Stimulated activated CD8-positive, alpha-beta memory T cell treated with anti-CD3 and anti-CD28 coated beads, Interleukin-2, amount 100 ng/mL, for 48 hours (primary cell): ENCODE measurements at regions not wholly inside any gene's neighbourhood (a gene's known extent, or its start where the extent isn't known, plus 50 kb on each side); places are given as distances from the start of the nearest gene placed in this dataset.

ENCODE experiments used
- DNase-seq, 2 donors: peaks; one replicate each; pipeline ENCODE4 v3.0.0-alpha.2; 2020; ENCODE audit warnings: low read depth in 2 of 2

DNA sequence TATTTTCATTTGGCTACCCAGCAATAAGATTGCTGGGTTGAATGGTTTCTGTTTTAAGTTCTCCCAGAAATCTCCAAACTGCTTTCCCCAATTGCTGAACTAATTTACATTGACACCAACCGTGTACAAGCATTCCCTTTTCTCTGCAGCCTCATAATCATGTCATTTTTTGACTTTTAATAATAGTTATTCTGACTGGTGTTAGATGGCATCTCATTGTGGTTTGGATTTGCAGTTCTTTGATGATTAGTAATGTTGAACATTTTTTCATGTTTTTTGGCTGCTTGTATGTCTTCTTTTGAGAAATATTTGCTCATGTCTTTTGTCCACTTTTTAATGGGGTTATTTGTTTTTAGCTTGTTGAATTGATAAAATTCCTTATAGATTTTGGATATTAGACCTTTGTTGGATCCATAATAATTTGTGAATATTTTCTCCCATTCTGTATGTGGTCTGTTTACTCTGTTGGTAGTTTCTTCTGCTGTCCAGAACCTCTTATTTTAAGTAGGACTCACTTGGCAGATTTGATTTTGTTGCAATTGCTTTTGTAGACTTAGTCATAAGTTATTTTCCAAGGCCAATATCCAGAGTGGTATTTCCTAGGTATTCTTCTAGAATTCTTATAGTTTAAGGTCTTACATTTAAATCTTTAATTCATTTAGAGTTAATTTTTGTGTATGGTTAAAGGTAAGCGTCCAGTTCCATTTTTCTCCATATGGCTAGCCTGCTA is 793.7 kb downstream of the BRINP1 start:
- DNase-seq: no peak

DNA sequence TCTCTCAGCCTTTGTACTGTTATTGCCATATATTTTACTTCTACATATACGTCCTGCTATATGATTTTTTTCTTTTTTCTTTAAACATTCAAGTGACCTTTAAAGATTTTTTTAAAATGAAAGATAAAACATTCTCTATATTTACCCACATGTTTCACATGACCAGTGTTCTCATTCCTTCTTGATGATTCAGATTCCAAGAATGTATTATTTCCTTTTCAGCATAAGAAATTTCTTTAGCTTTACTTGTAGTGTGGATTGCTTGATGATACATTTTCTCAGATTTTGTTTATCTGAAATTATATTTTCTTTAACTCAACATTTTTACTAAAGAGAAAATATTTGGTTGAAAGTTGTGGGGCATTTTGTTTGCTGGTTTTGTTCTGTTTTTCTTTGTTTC is 792.1 kb downstream of the BRINP1 start:
- no peak for DNase-seq

DNA sequence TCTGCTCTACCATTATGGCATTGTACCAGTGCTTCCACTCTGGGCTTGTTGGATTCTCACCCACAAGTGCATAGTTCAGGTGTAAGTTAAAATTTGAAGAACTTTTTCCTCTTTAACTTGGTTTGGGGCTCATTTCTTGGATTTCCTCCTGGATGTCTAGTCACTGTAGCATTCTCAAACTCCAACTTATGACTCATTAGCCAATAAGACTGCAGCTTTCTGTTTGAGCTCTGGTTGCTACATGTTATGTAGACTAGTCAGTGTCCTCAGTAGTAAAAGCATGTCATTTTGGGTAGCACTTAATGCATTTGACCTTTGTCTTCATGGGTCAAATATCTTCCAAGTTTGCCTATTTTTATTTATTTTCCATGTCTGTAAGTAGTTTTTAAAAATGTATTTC is 790.8 kb downstream of the BRINP1 start:
- no peak for DNase-seq

DNA sequence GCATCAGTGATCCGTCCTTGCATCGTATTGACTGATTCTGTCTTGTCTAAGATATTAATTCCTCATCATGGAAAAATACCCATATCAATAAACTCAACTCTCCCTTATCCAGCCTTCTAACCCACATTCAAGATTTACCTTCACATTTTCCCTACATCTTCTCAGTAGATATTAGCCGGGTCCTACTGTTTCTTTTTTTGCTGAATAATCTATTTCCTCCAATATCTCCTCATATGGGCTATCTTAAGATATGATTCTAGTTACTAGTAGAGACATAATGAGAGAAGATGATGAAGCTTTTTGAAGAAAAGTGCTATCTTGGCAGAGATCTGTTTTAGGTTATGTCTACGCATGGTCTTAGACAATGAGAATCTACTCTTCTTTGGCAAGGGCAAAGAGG is 785.8 kb downstream of the BRINP1 start:
- DNase-seq: no peak

DNA sequence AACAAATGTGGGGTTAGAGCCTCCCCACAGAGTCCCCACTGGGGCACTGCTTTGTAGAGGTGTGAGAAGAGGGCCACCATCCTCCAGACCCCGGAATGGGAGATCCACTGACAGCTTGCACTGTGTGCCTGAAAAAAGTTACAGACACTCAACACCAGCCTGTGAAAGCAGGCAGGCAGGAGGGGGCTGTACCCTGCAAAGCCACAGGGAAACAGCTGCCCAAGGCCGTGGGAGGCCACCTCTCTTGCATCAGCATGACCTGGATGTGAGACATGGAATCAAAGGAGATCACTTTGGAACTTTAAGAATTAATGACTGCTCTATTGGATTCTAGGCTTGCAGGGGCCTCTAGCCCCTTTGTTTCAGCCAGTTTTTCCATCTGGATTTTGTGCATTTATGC is 782.3 kb downstream of the BRINP1 start:
- DNase-seq: no peak

DNA sequence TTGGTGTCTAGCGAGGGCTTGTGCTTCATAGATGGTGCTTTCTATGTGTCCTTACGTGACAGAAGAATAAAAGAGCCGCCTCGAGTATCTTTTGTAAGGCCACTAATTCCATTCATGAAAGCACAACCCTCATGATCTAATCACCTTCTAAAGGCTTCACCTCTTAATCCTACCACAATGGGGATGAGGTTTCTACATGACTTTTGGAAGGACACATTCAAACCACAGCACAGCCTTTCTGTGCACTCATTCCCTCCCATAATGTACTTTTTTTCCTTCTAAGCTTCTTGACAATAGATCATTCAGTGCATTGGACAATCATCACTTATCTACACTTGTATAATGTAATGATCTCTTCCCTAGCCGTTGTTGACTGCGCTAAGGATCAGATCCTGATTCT is 774.8 kb downstream of the BRINP1 start:
- no peak for DNase-seq

DNA sequence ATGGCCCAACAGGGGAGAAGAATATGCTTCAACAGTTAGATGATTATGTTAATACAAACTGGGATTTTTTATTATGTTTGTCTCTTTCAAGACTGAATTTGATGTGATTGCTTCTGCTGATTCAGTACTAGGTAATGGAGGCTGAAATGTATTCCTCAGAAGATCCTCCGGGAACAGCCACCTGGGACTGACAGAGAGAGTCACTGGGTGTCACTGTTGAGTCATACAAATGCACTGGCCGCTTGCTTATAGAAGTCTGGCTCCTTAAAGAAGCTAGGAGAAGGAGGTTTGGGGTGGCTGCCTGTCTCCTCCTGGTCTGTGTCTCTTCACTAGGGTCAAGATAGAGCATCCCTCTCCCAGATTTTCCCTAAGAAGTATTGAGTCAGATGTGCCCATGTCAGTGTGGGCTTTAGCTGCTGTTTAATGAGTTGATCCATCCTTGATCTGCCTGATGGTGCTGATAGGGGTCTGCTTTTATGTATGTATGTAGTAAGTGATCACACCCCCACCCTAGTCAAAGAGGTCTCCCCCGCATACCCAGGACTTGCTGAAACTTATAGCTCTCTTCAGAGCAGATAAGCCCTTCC is 773.4 kb downstream of the BRINP1 start:
- no peak for DNase-seq

DNA sequence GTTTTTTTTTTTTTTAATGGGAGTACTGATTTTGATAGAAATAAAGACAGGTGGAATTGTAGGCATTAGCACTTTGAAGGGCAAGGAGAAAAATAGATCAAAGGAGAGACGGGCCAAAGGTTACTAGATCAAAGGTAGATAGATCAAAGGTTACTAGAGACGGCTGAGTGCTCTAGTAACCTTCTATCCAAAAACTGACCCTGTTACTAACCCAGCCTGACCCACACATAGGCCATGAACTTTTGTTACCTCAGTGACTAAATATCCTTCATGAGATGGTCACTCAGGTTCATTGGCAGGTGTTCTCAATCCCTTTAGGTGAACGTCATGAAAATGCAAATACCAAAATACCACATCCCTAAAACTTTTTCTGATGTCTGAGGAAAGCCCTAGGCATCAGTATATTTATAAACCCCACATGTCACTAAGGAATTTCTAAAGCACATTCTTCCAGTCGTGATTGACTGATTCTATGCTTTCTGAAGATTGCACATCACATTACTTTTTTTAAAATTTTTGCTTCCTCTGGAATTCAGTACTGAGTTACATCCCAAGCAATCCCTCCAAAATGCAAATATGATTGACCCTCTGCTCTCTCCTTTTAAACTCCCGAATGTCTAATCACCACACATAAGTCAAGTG is 772.7 kb downstream of the BRINP1 start:
- DNase-seq: no peak

DNA sequence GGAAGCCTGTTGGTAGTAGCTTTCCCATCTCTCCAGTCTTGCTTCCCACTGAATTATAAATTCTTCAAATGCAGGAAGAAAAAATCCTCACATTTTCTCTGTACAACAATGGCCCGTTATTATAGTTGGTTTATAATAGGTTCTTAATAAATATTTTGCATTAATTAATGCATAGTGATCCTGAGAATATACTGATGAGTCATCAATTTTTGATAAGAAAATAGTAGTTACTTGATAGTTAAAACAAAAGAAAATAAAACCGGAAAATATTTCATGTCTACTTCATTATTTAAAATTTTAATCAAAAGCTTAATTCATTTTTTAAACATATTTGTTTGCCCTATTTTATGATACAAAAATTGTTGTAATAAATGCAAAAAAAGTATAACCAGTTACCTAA is 762.6 kb downstream of the BRINP1 start:
- DNase-seq: no peak

DNA sequence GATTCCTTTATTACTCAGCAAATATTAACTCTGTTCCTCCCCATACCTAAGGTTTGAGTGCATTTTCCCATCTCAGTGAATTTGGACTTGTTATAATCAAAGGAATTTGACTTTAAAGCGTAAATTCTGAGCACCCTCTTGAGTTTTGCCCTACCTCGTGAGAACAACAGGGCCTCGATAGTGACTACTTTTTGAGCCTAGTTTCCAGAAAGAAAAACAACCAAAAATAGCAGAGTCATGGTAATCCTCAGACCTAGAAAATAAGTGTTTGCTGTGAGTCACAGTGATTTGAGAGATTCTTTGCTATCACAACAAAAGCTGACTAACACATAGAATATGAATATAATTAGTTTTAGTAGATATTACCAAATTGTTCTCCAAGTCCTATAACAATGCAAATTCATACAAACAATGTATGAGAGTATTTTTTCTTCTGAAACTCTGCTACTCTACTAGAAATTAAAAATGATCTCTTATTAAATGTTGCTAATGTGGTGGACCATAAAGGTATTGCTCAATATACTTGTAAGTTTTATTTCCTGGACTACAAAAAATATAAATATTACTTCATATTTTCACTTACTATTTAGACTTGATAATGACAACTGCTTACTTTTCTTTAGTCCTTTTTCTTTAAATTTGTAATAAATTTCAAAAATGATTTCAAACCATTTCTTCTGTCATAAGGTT is 759.7 kb downstream of the BRINP1 start:
- DNase-seq: no peak

DNA sequence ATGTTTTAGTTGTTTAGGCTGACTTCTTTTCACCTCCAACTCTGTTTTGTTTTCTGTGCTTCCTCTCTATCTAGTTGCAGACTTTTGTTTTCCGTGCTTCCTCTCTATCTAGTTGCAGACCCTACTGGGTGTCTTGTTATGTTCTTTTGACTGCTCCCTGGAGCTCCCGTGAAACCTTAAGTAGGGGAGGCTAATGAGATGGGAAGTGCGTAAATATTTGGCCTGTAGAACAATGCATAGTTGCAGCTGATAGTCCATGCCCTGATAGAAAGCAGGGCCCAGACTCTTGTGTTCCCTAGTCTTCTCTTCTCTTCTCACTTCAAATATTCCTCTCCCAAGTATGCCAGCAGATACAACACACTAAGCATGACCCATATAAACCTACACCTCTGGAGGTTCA is 757.0 kb downstream of the BRINP1 start:
- no peak for DNase-seq

DNA sequence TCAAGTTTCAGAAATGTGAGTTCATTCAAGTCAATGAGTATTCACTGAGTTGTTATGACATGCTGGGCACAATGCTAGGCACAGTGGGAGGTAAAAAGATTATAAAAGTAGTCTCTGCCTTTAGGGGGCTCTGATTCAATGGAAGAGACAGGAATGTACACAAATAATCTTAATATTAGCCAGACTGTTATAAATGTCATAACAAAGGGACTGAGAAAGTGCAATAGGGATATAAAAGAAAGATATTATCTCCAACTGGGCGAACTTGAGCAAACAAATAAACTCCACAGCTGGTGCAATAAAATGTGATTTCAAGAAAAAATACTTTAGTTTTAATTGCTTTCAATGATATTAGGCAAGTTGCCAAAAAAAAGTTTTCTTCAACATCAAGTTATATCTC is 755.2 kb downstream of the BRINP1 start:
- no peak for DNase-seq

DNA sequence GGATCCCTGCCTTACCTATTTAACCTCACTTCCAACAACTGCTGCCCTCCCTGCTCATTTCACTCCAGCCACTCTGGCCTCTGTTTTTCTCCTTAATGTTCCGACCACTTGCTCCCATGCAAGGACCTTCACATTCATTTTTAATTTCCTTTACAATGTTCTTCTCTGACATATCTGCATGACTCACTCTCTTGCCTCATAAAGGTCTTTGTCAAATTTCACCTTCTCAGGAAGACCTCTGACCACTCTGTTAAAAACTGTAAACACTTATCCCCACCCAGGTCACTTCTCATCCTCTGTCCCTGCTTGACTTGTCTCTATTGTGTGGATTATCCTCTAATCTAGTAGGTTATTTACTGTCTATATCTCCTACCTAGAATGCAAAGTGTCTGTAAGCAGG is 751.2 kb downstream of the BRINP1 start:
- DNase-seq: no peak

DNA sequence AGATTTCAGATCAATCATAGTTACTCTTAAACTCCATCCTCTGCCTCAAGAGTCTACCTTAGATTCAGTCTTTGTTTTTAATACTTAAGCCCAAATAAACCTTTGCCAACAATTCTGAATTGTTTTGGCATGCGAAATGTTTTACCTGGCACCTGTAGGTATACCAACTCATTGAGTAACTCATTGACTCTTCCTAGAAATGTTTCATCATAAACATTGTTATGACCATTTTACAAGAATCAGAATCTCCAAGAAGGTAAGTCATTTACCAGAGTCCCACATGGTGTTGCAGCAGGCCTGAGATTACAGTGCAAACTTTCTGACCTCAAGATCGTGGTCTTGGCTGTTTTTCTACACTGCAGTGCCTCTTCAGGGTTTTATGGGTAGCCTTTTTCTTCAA is 750.4 kb downstream of the BRINP1 start:
- no peak for DNase-seq

DNA sequence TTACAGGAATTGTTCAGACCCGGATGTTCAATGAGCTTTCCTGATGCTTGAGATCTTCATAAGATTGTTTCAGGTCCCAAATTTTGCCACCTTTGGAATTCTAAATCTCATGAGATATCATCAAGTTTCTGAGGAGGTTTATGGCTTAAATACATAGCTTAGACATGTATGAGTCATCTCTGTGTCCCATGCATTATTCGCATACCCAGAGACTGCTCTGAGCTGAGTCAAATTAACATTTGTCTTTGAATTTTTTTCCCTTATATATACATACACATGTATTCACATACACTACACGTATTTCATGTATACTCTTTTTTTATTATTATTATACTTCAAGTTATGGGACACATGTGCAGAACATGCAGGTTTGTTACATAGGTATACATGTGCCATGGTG is 744.6 kb downstream of the BRINP1 start:
- no peak for DNase-seq

DNA sequence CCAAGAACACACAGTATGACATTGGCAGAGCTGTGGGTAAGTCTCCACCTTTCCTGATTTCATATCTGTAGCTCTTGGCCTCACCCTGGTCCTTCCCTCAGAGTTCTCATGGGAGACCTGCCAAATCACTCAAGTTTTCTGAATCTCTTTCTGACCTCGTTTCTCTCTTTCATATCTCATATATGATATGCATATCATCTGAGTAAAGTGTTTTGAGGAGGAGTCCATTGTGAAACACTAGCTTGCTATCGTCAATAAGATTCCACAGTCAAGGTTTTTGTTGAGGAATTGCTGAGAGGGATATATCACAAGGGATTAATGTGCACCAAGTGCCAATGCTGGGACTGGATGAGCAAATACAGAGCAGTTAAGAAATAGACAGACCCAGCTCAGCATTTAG is 739.2 kb downstream of the BRINP1 start:
- no peak for DNase-seq

DNA sequence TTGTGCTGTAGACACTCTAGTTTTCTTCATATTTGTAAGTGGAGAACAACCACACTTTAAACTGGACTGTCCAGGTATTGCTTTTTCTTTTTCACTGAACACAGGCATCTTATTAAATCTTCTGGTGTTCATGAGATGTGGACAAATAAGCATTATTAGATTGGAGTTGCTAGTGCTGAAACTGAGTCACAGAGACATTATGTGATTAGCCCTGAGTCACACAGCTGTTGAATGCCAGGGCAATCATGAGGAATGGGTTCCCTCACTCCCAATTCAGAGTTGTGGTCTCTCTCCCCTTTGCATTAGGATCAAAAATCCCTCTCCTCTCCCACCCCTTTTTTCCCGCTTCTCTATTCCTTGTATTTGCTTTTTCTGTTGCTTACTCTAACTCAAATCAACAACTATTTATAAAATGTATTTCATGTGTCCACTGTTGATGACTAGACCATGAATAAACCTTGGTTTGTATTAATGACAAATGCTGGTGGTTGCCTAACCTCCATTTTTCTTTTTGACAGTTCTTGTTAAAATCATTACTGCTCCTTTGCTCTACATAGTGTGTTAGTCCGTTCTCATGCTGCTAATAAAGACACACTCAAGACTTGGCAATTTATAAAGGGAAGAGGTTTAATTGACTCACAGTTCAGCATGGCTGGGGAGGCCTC is 738.2 kb downstream of the BRINP1 start:
- no peak for DNase-seq

DNA sequence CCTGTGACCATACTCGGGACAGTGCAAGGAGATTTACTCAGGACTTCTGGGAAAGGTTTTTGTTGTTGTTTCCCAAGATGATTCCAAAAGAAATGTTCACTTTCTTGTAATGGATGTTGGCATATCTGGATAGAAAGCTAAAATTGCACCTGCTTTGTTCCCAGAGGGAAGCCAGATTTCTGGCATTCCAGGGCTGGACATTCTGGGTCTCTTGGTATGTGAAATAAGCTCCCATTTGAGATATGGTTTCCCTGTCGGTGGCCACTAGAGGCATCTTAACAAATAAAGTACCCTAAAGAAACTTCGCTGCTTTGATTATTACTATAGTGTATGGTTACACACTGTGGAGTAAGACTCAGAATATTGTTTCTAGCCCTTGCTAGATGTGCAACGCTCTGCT is 737.3 kb downstream of the BRINP1 start:
- no peak for DNase-seq

DNA sequence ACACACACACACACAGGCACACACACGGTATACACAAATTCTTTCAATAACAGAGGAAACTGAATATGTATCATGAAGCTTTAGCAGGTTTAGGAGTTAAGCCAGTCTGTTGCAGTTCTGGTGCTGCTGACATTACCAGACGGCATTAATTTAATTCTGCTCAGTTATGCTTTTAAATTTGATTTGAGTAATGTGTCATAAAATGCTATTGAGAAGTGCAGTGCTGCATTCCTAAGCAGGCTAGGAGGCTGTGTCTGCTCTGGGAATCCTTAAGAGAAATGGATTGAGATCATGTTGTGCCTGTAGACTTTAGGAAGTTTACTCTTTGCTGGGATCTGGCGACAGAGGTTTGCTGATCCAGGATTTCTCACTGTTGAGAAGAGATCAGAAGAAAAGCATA is 733.8 kb downstream of the BRINP1 start:
- DNase-seq: no peak

DNA sequence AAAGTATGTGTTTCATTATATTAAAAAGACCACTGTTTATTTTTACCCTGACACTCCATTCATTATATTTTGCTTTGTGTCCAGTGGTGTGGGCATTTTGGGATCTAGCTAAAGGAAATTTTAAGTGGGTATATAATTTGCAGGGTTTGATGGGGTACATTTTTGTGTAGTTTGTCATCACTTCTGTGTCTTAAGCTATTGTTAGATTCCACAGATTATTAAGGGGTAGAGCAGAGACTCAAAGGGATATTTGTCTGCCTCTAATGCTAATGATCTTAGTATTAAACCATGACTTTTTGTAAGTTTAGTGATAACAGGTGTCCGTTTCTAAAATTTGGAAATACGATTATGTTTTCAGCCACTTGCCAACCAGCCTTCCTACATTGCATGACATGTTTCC is 731.6 kb downstream of the BRINP1 start:
- DNase-seq: no peak

DNA sequence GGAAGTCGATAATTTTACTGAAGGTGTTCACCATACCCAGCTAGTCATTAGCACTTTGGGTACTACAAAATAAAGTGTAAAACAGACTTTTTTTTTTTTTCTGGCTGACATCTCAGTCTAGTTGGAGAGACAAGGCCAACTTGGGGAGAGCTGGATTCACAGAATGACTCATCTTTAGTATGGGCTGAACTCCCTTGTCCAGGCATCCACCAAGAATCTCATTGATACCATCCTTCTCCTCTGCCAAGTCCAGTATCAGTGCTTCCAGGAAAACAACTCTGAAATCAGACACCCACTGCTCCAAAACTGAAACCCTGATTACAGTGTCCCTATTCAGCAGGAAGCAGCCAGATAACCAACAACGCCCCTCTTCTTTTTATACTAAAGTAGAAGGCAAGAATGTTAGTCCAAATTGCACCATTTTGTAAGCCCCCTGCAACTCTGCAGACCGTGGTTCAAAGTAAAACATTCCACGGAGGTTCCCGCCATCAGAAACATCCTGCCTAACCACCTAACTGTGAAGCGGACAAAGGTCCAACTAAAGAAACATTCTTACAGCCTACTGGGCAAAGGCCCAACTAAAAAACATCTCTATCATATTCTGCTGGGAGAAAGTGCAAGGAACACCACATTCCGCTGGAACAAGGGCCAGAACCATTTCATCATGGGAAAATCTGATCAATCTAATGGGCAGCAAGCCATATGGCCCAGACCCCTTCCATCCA is 728.2 kb downstream of the BRINP1 start:
- DNase-seq: no peak

DNA sequence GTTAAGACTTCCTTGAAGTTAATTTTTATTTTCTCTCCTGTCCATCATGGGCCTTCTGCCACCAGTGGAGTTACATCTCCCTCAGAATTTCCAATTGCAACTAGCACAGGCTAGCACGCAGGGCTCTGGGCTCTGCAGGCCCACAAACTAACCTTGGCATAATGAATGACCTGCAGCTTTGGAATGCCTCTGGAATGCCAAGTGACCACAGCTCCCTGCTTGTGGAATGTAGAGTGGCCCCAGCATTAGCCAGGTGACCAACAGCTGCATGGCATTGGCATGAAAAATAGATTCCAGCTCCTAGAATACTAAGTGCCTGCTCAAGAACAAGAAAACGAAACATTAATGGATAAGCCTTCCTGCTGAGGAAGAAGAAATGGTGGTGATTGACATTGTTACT is 726.1 kb downstream of the BRINP1 start:
- DNase-seq: no peak
